CD14-positive monocyte (primary cell): ENCODE measurements at regions not wholly inside any gene's neighbourhood (a gene's known extent, or its start where the extent isn't known, plus 50 kb on each side); places are given as distances from the start of the nearest gene placed in this dataset.

ENCODE experiments used
- DNase-seq, 3 donors: peaks; one replicate each; pipeline ENCODE4 v3.0.0-alpha.2; 2011 to 2022
- H2AFZ ChIP-seq: 2 replicates; pipeline ENCODE4 v1.6.0; 2012; ENCODE audit warnings: mild to moderate bottlenecking, low read depth, low read length, inconsistent platforms; ENCODE audit not compliant: insufficient read depth, poor library complexity, severe bottlenecking
- H3K27ac ChIP-seq, 2 donors: 1 replicate in 1 of 2; 2 replicates in 1 of 2; pipeline ENCODE4 v1.5.1; 2012 to 2013; ENCODE audit warnings: low read length in 2 of 2, control low read depth in 1 of 2, inconsistent platforms in 1 of 2, low read depth in 1 of 2, mild to moderate bottlenecking in 1 of 2
- H3K27me3 ChIP-seq, 2 donors: one replicate each; pipeline versions ENCODE4 v1.6.0 to v1.6.1; 2011 to 2013; ENCODE audit warnings: low read length in 2 of 2; ENCODE audit not compliant: control insufficient read depth in 2 of 2, insufficient read depth in 2 of 2
- H3K36me3 ChIP-seq, 2 donors: replicated peaks in 1 of 2; 1 replicate in 1 of 2; 2 replicates in 1 of 2; pipeline versions ENCODE4 v1.5.1 to v1.6.1; 2012 to 2013; ENCODE audit warnings: low read length in 2 of 2, control low read depth in 1 of 2, inconsistent platforms in 1 of 2, mild to moderate bottlenecking in 1 of 2; ENCODE audit not compliant: insufficient read depth in 2 of 2, control insufficient read depth in 1 of 2
- H3K4me1 ChIP-seq, 2 donors: 1 replicate in 1 of 2; 2 replicates in 1 of 2; pipeline versions ENCODE4 v1.5.1 to v1.6.1; 2012 to 2013; ENCODE audit warnings: low read length in 2 of 2, control low read depth in 1 of 2, inconsistent platforms in 1 of 2, mild to moderate bottlenecking in 1 of 2, moderate library complexity in 1 of 2; ENCODE audit not compliant: insufficient read depth in 2 of 2, control insufficient read depth in 1 of 2
- H3K4me2 ChIP-seq: replicated peaks from 2 replicates; pipeline ENCODE3; 2012; ENCODE audit warnings: low read length, moderate library complexity, mild to moderate bottlenecking; ENCODE audit not compliant: poor library complexity, severe bottlenecking; ENCODE audit errors: extremely low read depth
- H3K4me3 ChIP-seq, 3 experiments: fragments of 200-600 bp in 1 of 3; sonication (generic) in 1 of 3; replicated peaks in 1 of 3; 1 replicate in 2 of 3; 2 replicates in 1 of 3; pipeline ENCODE4 v1.5.1; 2011 to 2013; ENCODE audit warnings: low read length in 3 of 3, mild to moderate bottlenecking in 3 of 3, control low read depth in 2 of 3, low read depth in 2 of 3, inconsistent platforms in 1 of 3, moderate library complexity in 1 of 3
- H3K79me2 ChIP-seq: 2 replicates; pipeline ENCODE4 v1.6.0; 2012; ENCODE audit warnings: mild to moderate bottlenecking, control low read depth, inconsistent platforms, low read length, moderate library complexity; ENCODE audit not compliant: insufficient read depth
- H3K9ac ChIP-seq: 2 replicates; pipeline ENCODE4 v1.6.0; 2017; ENCODE audit warnings: low read length, mild to moderate bottlenecking; ENCODE audit not compliant: insufficient read depth, poor library complexity, severe bottlenecking
- H3K9me3 ChIP-seq, 2 donors: replicated peaks in 1 of 2; 1 replicate in 1 of 2; 2 replicates in 1 of 2; pipeline versions ENCODE4 v1.5.1 to v1.6.1; 2012 to 2013; ENCODE audit warnings: low read length in 2 of 2, control low read depth in 1 of 2; ENCODE audit not compliant: control insufficient read depth in 1 of 2, insufficient read depth in 1 of 2
- H4K20me1 ChIP-seq: 2 replicates; pipeline ENCODE4 v1.6.0; 2012; ENCODE audit warnings: mild to moderate bottlenecking, low read length, control low read depth, moderate library complexity; ENCODE audit not compliant: insufficient read depth
- H3K27ac Mint-ChIP-seq, 7 donors: one replicate each; pipeline ENCODE4 v1.8.0; 2020; ENCODE audit warnings: mild to moderate bottlenecking in 7 of 7, mixed read lengths in 7 of 7, moderate library complexity in 6 of 7, inconsistent platforms in 2 of 7
- H3K27me3 Mint-ChIP-seq, 3 donors: one replicate each; pipeline ENCODE4 v1.8.0; 2021 to 2022; ENCODE audit warnings: low read depth in 3 of 3, mild to moderate bottlenecking in 3 of 3, mixed read lengths in 3 of 3, moderate library complexity in 3 of 3, inconsistent platforms in 1 of 3
- H3K36me3 Mint-ChIP-seq, 2 donors: one replicate each; pipeline ENCODE4 v1.8.0; 2020; ENCODE audit warnings: mixed read lengths in 2 of 2, inconsistent platforms in 1 of 2, mild to moderate bottlenecking in 1 of 2
- H3K4me1 Mint-ChIP-seq: one replicate; pipeline ENCODE4 v1.8.0; 2020; ENCODE audit warnings: mild to moderate bottlenecking, mixed read lengths
- H3K4me3 Mint-ChIP-seq, 2 donors: one replicate each; pipeline ENCODE4 v1.8.0; 2020; ENCODE audit warnings: mild to moderate bottlenecking in 2 of 2, mixed read lengths in 2 of 2, moderate library complexity in 1 of 2
- H3K9me3 Mint-ChIP-seq, 7 donors: one replicate each; pipeline ENCODE4 v1.8.0; 2020 to 2022; ENCODE audit warnings: mixed read lengths in 7 of 7, mild to moderate bottlenecking in 6 of 7, moderate library complexity in 6 of 7, inconsistent platforms in 2 of 7
- CTCF ChIP-seq: fragments of 200-600 bp; IDR thresholded peaks from one replicate; pipeline ENCODE4 v1.8.0; 2022; ENCODE audit warnings: antibody characterized with exemption, mild to moderate bottlenecking
- WGBS: methylation state at CpG from one replicate; pipeline ENCODE4 v1.1.5; 2013; ENCODE audit warnings: missing lambda C conversion rate; ENCODE audit not compliant: insufficient coverage; 5-methylcytosine and 5-hydroxymethylcytosine counted together
- intact Hi-C, 2 donors: fragments of 100-400 bp; cut with micrococcal nuclease; formaldehyde crosslinking; loops; one replicate each; pipeline versions ENCODE4 v1.15.0 to v1.15.1; 2023

- Histone ChIP-seq H3K4me1 (no peaks in the 10 kb centered on the region), H3K79me2 (no peaks in the 10 kb centered on the region), H3K9me3 (peaks cover 0 to 6% of the 10 kb centered on the region in 2 donors), H3K27ac (no peak overlapping the region), H3K4me2 (no peak overlapping the region), H3K9ac (no peak overlapping the region), H4K20me1 (no peaks in the 10 kb centered on the region), H2AFZ (no peak overlapping the region), H3K4me3 (no peak overlapping the region), H3K36me3 (no peaks in the 10 kb centered on the region), H3K27me3 (no peaks in the 10 kb centered on the region)
- Mint-ChIP-seq H3K27ac (no peak overlapping the region), H3K4me1 (no peaks in the 10 kb centered on the region), H3K36me3 (no peaks in the 10 kb centered on the region), H3K27me3 (peaks cover 2 to 5% (median 3%) of the 10 kb centered on the region in 3 donors), H3K4me3 (no peak overlapping the region), H3K9me3 (peaks cover 0 to 4% (median 3%) of the 10 kb centered on the region in 7 donors)
- 93% methylated on average over 2 of the region's 3 CpGs for WGBS
- TF ChIP-seq CTCF = no peak
- DNase-seq = no peak
- intact Hi-C loops = no loop called here
These were observed 434.8 kb upstream of the MKI67 start for GRCh38 chr10:128560993-128561392.

GRCh38 chr10:128563387-128563786 is 437.2 kb upstream of the MKI67 start:
- 87% methylated on average over 3 of the region's 5 CpGs for WGBS

More at GRCh38 chr10:128563387-128563786, 437.2 kb upstream of the MKI67 start:
- no peak overlapping the region for H3K27ac Mint-ChIP-seq
- Histone ChIP-seq H4K20me1 (no peaks in the 10 kb centered on the region), H3K4me3 (no peak overlapping the region), H3K79me2 (no peaks in the 10 kb centered on the region), H3K36me3 (no peaks in the 10 kb centered on the region), H3K27ac (no peak overlapping the region), H3K4me2 (no peak overlapping the region), H3K9ac (no peak overlapping the region), H3K27me3 (no peaks in the 10 kb centered on the region), H3K4me1 (no peaks in the 10 kb centered on the region), H2AFZ (no peak overlapping the region), H3K9me3 (peaks cover 0 to 6% of the 10 kb centered on the region in 2 donors)
- TF ChIP-seq CTCF = no peak
- H3K27me3 Mint-ChIP-seq = peaks cover 2 to 5% (median 3%) of the 10 kb centered on the region in 3 donors
- intact Hi-C loops = no loop called here
- H3K9me3 Mint-ChIP-seq = peaks cover 0 to 4% (median 2%) of the 10 kb centered on the region in 7 donors
- no peaks in the 10 kb centered on the region for H3K36me3 Mint-ChIP-seq
- no peaks in the 10 kb centered on the region for H3K4me1 Mint-ChIP-seq
- H3K4me3 Mint-ChIP-seq = no peak overlapping the region
- DNase-seq = no peak
